ENCODE measurements at regions not wholly inside any gene's neighbourhood (a gene's known extent, or its start where the extent isn't known, plus 50 kb on each side); places are given as distances from the start of the nearest gene placed in this dataset.

GRCh38 chr2:103230796-103231195 is 469.0 kb downstream of the TMEM182 start:
- Histone ChIP-seq H3K4me3 (replicated peaks in 1 of 3) (no peak overlapping the region), H3K36me3 (no peaks in the 10 kb centered on the region), H3K27ac (no peak overlapping the region), H3K9me3 (no peaks in the 10 kb centered on the region), H3K4me1 (no peaks in the 10 kb centered on the region), H3K27me3 (no peaks in the 10 kb centered on the region)
- TF ChIP-seq CTCF (IDR thresholded peaks at IDR 0.05) (no peak), POLR2A (IDR thresholded peaks at IDR 0.05) (no peak)
- 47 to 50% methylated on average over 1 of the region's 1 CpG for WGBS, 2 donors
- DNase-seq, result no peak
- intact Hi-C loops (cut with DNase I), result no loop called here

- no peak overlapping the region for H3K27ac ChIP-seq
- intact Hi-C loops (cut with DNase I), result no loop called here
- no peak for DNase-seq
- H3K4me1 ChIP-seq, result no peaks in the 10 kb centered on the region
- H3K27me3 ChIP-seq, result no peaks in the 10 kb centered on the region
- TF ChIP-seq POLR2A (IDR thresholded peaks at IDR 0.05) (no peak), CTCF (IDR thresholded peaks at IDR 0.05) (no peak)
- H3K9me3 ChIP-seq, result no peaks in the 10 kb centered on the region
- H3K4me3 ChIP-seq (replicated peaks in 1 of 3), result no peak overlapping the region
- H3K36me3 ChIP-seq, result no peaks in the 10 kb centered on the region
- WGBS, 2 donors, result 89 to 95% methylated on average over 4 of the region's 4 CpGs
These were observed 471.0 kb downstream of the TMEM182 start for GRCh38 chr2:103232865-103233264.

DNA sequence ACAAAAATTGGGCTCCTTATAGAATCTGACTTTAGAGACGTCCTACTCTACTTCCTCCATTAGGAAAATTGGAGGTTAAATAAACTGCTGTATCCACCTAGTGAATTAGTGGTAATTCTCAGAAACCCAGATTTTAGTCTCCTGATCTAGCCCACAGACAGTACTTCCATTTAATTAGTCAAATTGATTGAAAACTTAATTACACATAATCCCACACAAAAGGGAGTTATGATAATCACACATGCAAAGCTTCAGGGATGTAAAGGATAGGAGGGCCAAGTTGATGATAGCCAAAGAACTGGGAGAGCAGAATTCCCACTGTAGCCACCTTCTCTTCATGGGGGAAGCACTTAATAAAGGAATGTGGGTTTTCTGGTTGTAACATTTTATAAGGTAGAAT is 471.9 kb downstream of the TMEM182 start:
- no peak for TF ChIP-seq CTCF (IDR thresholded peaks at IDR 0.05)
- no peak for TF ChIP-seq POLR2A (IDR thresholded peaks at IDR 0.05)
- intact Hi-C loops (cut with DNase I), result no loop called here

DNA sequence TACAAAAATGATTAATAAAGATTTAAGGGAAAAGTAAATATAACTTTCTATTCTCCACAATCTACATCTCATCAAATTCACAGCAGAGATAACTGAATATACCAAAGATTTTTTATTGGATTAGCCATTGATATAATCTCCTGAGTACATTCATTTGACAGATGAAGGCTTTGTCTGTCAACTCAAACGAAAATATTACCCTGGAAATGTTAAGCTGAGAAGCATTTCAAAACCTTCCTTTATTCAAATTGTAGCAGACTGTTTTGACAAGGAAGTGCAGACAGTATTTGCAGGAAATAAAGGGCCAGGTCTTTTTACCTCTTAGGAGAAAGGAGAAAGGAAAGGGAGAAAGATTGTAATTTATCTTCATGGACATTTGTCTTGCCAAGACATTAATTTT is 473.5 kb downstream of the TMEM182 start:
- TF ChIP-seq CTCF (IDR thresholded peaks at IDR 0.05) (no peak), POLR2A (IDR thresholded peaks at IDR 0.05) (no peak)
- no peaks in the 10 kb centered on the region for H3K4me1 ChIP-seq
- intact Hi-C loops (cut with DNase I), result no loop called here
- H3K27me3 ChIP-seq, result no peaks in the 10 kb centered on the region
- H3K27ac ChIP-seq, result no peak overlapping the region
- H3K36me3 ChIP-seq, result no peaks in the 10 kb centered on the region
- WGBS, 2 donors, result 26 to 34% methylated on average over 1 of the region's 1 CpG
- H3K4me3 ChIP-seq (replicated peaks in 1 of 3), result no peak overlapping the region
- no peaks in the 10 kb centered on the region for H3K9me3 ChIP-seq
- DNase-seq, result no peak

More for the DNA sequence above, 471.9 kb downstream of the TMEM182 start:
- Histone ChIP-seq H3K9me3 (no peaks in the 10 kb centered on the region), H3K4me3 (replicated peaks in 1 of 3) (no peak overlapping the region), H3K36me3 (no peaks in the 10 kb centered on the region), H3K27me3 (no peaks in the 10 kb centered on the region), H3K4me1 (no peaks in the 10 kb centered on the region), H3K27ac (no peak overlapping the region)
- DNase-seq, result no peak
- WGBS, 2 donors, result 84 to 91% methylated on average over 1 of the region's 1 CpG

GRCh38 chr2:103249462-103249861 is 487.6 kb downstream of the TMEM182 start:
- no peak for TF ChIP-seq CTCF (IDR thresholded peaks at IDR 0.05)
- no peak for TF ChIP-seq POLR2A (IDR thresholded peaks at IDR 0.05)
- no peaks in the 10 kb centered on the region for H3K9me3 ChIP-seq
- no peaks in the 10 kb centered on the region for H3K27me3 ChIP-seq
- H3K27ac ChIP-seq, result no peak overlapping the region
- DNase-seq, result no peak
- H3K4me1 ChIP-seq, result no peaks in the 10 kb centered on the region
- 83 to 91% methylated on average over 4 of the region's 4 CpGs for WGBS, 2 donors
- H3K4me3 ChIP-seq (replicated peaks in 1 of 3), result no peak overlapping the region
- intact Hi-C loops (cut with DNase I), result no loop called here
- no peaks in the 10 kb centered on the region for H3K36me3 ChIP-seq
